Mucosa of rectum (tissue), 2 donors: ENCODE measurements at regions not wholly inside any gene's neighbourhood (a gene's known extent, or its start where the extent isn't known, plus 50 kb on each side); places are given as distances from the start of the nearest gene placed in this dataset.

Experiments
- H3K27ac ChIP-seq, 2 donors: one replicate each; pipeline ENCODE4 v1.7.0; 2013; ENCODE audit warnings: inconsistent platforms in 2 of 2, low read depth in 2 of 2, low read length in 2 of 2
- H3K27me3 ChIP-seq, 2 donors: one replicate each; pipeline ENCODE4 v1.7.0; 2013; ENCODE audit warnings: low read length in 2 of 2; ENCODE audit not compliant: control insufficient read depth in 2 of 2, insufficient read depth in 2 of 2
- H3K36me3 ChIP-seq, 2 donors: one replicate each; pipeline ENCODE4 v1.7.0; 2013; ENCODE audit warnings: low read length in 2 of 2; ENCODE audit not compliant: control insufficient read depth in 2 of 2, insufficient read depth in 2 of 2
- H3K4me1 ChIP-seq, 2 donors: one replicate each; pipeline ENCODE4 v1.7.0; 2013; ENCODE audit warnings: low read length in 2 of 2, mild to moderate bottlenecking in 1 of 2; ENCODE audit not compliant: control insufficient read depth in 2 of 2, insufficient read depth in 2 of 2
- H3K4me3 ChIP-seq, 2 donors: one replicate each; pipeline ENCODE4 v1.7.0; 2013; ENCODE audit warnings: low read length in 2 of 2
- H3K9ac ChIP-seq, 2 donors: one replicate each; pipeline ENCODE4 v1.7.0; 2013; ENCODE audit warnings: low read length in 2 of 2, low read depth in 1 of 2, mild to moderate bottlenecking in 1 of 2
- H3K9me3 ChIP-seq, 2 donors: one replicate each; pipeline ENCODE4 v1.7.0; 2013; ENCODE audit warnings: low read length in 2 of 2; ENCODE audit not compliant: control insufficient read depth in 2 of 2
- donor health status: healthy.
- donor health status: Normal muscosa, but diverticular disease.

GRCh38 chrX:42432552-42432951 is 345.4 kb downstream of the PPP1R2C start:
- H3K4me1 ChIP-seq = peaks cover 0 to 2% of the 10 kb centered on the region in 2 donors
- H3K27me3 ChIP-seq = peaks cover 0 to 4% of the 10 kb centered on the region in 2 donors
- no peak overlapping the region for H3K9ac ChIP-seq
- H3K36me3 ChIP-seq = no peaks in the 10 kb centered on the region
- no peak overlapping the region for H3K4me3 ChIP-seq
- H3K9me3 ChIP-seq = no peaks in the 10 kb centered on the region
- H3K27ac ChIP-seq = no peak overlapping the region

DNA sequence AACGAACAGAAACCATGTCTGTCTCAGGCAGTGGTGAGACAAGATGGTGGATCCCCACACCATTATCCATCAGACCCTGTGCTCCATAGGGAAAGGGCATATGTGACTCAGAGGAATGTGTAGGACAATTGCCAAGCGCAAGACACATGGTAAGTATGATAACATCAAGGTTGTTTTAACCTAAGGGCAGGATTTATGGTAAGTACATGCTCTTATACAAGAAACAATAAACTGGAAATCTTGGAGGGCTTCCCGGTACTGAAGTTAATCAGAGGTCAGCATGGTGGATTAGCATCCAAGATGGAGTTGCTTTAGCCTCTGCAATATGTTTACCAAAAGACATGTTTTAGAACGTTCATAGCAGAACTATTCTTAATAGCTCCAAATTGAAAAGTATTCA is 355.0 kb downstream of the PPP1R2C start:
- Histone ChIP-seq H3K27me3 (no peaks in the 10 kb centered on the region), H3K4me3 (no peak overlapping the region), H3K9me3 (no peaks in the 10 kb centered on the region), H3K36me3 (no peaks in the 10 kb centered on the region), H3K9ac (no peak overlapping the region), H3K4me1 (no peaks in the 10 kb centered on the region), H3K27ac (no peak overlapping the region)

DNA sequence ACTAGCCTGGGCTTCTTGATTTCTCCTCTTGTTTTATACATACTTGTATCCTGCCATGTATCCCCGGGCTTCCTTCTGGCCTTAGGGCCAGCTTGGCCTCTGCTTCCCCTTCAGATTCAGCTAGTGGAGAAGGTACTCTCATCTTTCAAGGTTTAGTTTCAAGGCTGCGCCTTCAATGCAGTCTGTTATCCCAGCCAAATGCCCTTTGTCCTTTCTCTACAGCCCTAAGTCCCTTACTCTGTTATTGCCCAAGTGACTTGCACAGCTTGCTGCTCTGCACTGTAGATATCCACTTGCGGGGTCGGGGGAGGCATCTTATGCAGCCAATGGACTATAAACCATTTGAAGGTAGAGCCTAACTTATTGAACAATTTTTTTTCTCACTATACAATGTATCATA is 357.5 kb downstream of the PPP1R2C start:
- H3K27me3 ChIP-seq = no peaks in the 10 kb centered on the region
- no peak overlapping the region for H3K9ac ChIP-seq
- H3K27ac ChIP-seq = no peak overlapping the region
- H3K4me3 ChIP-seq = no peak overlapping the region
- no peaks in the 10 kb centered on the region for H3K4me1 ChIP-seq
- H3K9me3 ChIP-seq = no peaks in the 10 kb centered on the region
- H3K36me3 ChIP-seq = no peaks in the 10 kb centered on the region

- Histone ChIP-seq H3K9ac (no peak overlapping the region), H3K27me3 (no peaks in the 10 kb centered on the region), H3K27ac (no peak overlapping the region), H3K4me1 (no peaks in the 10 kb centered on the region), H3K9me3 (no peaks in the 10 kb centered on the region), H3K36me3 (no peaks in the 10 kb centered on the region), H3K4me3 (no peak overlapping the region)
Observed at GRCh38 chrX:42415636-42416035, 362.3 kb downstream of the PPP1R2C start.

- Histone ChIP-seq H3K4me1 (no peaks in the 10 kb centered on the region), H3K9ac (no peak overlapping the region), H3K27ac (no peak overlapping the region), H3K4me3 (no peak overlapping the region), H3K9me3 (no peaks in the 10 kb centered on the region), H3K27me3 (no peaks in the 10 kb centered on the region), H3K36me3 (no peaks in the 10 kb centered on the region)
Observed at GRCh38 chrX:42414057-42414456, 363.9 kb downstream of the PPP1R2C start.

DNA sequence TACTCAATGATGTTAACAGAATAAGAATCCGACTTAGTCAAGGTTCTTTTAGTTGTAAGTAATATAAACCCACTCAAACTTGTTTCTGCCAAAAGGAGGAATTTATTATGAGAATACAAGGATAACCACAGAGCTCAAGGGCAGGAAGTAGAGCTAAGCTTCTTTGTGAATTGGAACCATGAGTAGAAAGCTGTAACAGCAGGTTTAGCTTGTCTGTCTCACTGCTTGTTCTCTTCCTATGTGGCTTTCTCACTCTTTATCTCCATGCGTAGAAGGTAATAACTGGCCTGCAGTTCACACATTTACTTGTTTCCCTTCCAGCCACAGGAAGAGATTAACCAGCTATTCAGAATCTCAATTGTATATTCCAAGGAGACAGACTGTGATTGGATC is 378.3 kb downstream of the PPP1R2C start:
- Histone ChIP-seq H3K9ac (no peak overlapping the region), H3K4me1 (no peaks in the 10 kb centered on the region), H3K27ac (no peak overlapping the region), H3K9me3 (no peaks in the 10 kb centered on the region), H3K4me3 (no peak overlapping the region), H3K27me3 (peaks cover 0 to 6% of the 10 kb centered on the region in 2 donors), H3K36me3 (no peaks in the 10 kb centered on the region)

- Histone ChIP-seq H3K27me3 (peaks cover 0 to 6% of the 10 kb centered on the region in 2 donors), H3K27ac (no peak overlapping the region), H3K9me3 (no peaks in the 10 kb centered on the region), H3K4me1 (no peaks in the 10 kb centered on the region), H3K9ac (no peak overlapping the region), H3K4me3 (no peak overlapping the region), H3K36me3 (no peaks in the 10 kb centered on the region)
Observed at GRCh38 chrX:42398967-42399631, 378.9 kb downstream of the PPP1R2C start.

DNA sequence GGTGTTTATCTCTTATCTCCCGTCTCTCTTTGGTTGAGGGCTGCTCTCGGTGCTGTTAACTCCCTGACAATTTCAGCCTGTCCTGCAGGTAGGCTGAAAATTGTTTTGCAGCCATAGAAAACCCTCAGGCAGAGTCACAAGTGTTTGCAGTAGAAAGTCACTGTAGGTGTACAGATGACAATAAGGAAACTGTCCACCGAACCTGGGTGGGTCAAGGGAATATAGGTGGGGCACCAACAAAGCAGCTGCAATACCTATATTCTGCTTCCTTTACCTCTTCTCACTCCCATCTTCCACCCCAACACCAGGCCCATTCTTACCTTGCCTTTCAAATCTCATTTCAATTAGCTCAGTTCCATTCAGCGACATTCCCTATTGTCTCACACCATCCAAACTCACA is 381.8 kb downstream of the PPP1R2C start:
- Histone ChIP-seq H3K9ac (no peak overlapping the region), H3K27me3 (no peaks in the 10 kb centered on the region), H3K36me3 (no peaks in the 10 kb centered on the region), H3K4me3 (no peak overlapping the region), H3K27ac (no peak overlapping the region), H3K4me1 (no peaks in the 10 kb centered on the region), H3K9me3 (no peaks in the 10 kb centered on the region)

DNA sequence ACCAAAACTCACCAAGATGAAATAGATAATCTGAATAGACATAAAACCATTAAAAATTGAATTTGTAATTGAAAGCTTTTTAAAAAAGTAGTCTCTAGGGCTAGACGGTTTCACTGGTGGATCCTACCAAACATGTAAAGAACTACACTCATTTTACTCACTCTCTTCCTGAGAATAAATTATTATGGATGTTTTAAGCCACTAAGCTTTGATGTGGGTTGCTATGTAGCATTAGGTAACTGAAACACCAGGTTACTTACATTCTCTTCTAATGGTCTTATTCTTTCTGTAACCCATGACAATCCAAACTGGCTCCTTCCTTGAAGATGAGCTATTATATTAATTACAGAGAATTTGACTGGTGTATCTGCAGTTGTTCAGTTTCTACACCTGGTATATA is 385.1 kb downstream of the PPP1R2C start:
- no peak overlapping the region for H3K27ac ChIP-seq
- H3K9me3 ChIP-seq = no peaks in the 10 kb centered on the region
- no peak overlapping the region for H3K4me3 ChIP-seq
- H3K9ac ChIP-seq = no peak overlapping the region
- no peaks in the 10 kb centered on the region for H3K4me1 ChIP-seq
- H3K36me3 ChIP-seq = no peaks in the 10 kb centered on the region
- H3K27me3 ChIP-seq = peaks cover 0 to 3% of the 10 kb centered on the region in 2 donors

- no peak overlapping the region for H3K4me3 ChIP-seq
- H3K36me3 ChIP-seq = no peaks in the 10 kb centered on the region
- H3K4me1 ChIP-seq = no peaks in the 10 kb centered on the region
- H3K9ac ChIP-seq = no peak overlapping the region
- H3K27me3 ChIP-seq = peaks cover 3 to 4% of the 10 kb centered on the region in 2 donors
- no peak overlapping the region for H3K27ac ChIP-seq
- H3K9me3 ChIP-seq = no peaks in the 10 kb centered on the region
Observed at GRCh38 chrX:42386681-42387080, 391.3 kb downstream of the PPP1R2C start.

DNA sequence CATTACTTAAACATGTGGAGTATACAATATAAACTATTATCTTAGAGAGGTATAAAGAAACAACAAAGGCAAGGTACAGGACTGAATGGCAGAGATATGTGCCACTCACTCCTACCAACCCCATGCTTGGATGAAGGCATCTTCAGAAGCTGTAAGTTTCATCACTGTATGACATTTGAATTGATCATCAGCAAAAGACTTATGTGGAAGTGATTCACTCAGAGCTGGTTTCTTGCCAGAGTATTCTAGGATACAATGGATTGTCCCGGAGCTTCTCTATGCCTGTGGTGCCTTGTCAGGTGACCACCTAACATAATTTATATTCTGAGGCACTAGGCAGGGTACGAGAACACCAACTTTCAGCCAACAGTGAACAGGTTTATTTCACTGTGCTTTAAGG is 392.2 kb downstream of the PPP1R2C start:
- H3K27me3 ChIP-seq = peaks cover 3 to 4% of the 10 kb centered on the region in 2 donors
- H3K4me1 ChIP-seq = no peaks in the 10 kb centered on the region
- no peaks in the 10 kb centered on the region for H3K36me3 ChIP-seq
- no peak overlapping the region for H3K9ac ChIP-seq
- no peak overlapping the region for H3K27ac ChIP-seq
- no peaks in the 10 kb centered on the region for H3K9me3 ChIP-seq
- no peak overlapping the region for H3K4me3 ChIP-seq
